HG02870 (cell line): ENCODE measurements at regions not wholly inside any gene's neighbourhood (a gene's known extent, or its start where the extent isn't known, plus 50 kb on each side); places are given as distances from the start of the nearest gene placed in this dataset.
"Not testable (repeated sequence)": the region's sequence is repeated elsewhere in the genome, so short reads cannot be mapped to it uniquely, and the experiment has no call there.

Experiments used
- ATAC-seq: cut with Tn5 transposase; IDR thresholded peaks from one replicate; pipeline ENCODE4 v1.9.1; 2021; ENCODE audit warnings: mild to moderate bottlenecking, moderate library complexity; ENCODE audit not compliant: unreplicated experiment

- ATAC-seq = no peak
Observed at GRCh38 chr13:33545492-33545891, 259.9 kb upstream of the STARD13 start.

GRCh38 chr13:33547035-33547434 lies 261.5 kb upstream of the STARD13 start:
- no peak for ATAC-seq

- no peak for ATAC-seq
Observed at GRCh38 chr13:33548069-33548468, 262.5 kb upstream of the STARD13 start.

GRCh38 chr13:33550276-33550675 lies 264.7 kb upstream of the STARD13 start:
- no peak for ATAC-seq

GRCh38 chr13:33550885-33551284 lies 265.3 kb upstream of the STARD13 start:
- ATAC-seq = peak; percentile 62

GRCh38 chr13:33554919-33555791 lies 262.8 kb upstream of the RFC3 start:
- ATAC-seq = peak; percentile 78

GRCh38 chr13:33556828-33557227 lies 261.1 kb upstream of the RFC3 start:
- ATAC-seq = no peak

- ATAC-seq = no peak
Observed at GRCh38 chr13:33560726-33561125, 257.2 kb upstream of the RFC3 start.

GRCh38 chr13:33561627-33562026 lies 256.3 kb upstream of the RFC3 start:
- no peak for ATAC-seq

GRCh38 chr13:33571618-33572017 lies 246.3 kb upstream of the RFC3 start:
- ATAC-seq = peak; percentile 94

- not testable (repeated sequence) for ATAC-seq
Observed at GRCh38 chr13:33572322-33572721, 245.6 kb upstream of the RFC3 start.

GRCh38 chr13:33575378-33575777 lies 242.6 kb upstream of the RFC3 start:
- ATAC-seq = no peak

- ATAC-seq = no peak
Observed at GRCh38 chr13:33577007-33577406, 240.9 kb upstream of the RFC3 start.

- no peak for ATAC-seq
Observed at GRCh38 chr13:33578786-33579185, 239.2 kb upstream of the RFC3 start.

GRCh38 chr13:33582121-33582520 lies 235.8 kb upstream of the RFC3 start:
- ATAC-seq = no peak

GRCh38 chr13:33583398-33583797 lies 234.6 kb upstream of the RFC3 start:
- no peak for ATAC-seq

- no peak for ATAC-seq
Observed at GRCh38 chr13:33590936-33591335, 227.0 kb upstream of the RFC3 start.

- no peak for ATAC-seq
Observed at GRCh38 chr13:33606692-33607091, 211.3 kb upstream of the RFC3 start.

- ATAC-seq = no peak
Observed at GRCh38 chr13:33610438-33611120, 207.4 kb upstream of the RFC3 start.

- no peak for ATAC-seq
Observed at GRCh38 chr13:33611121-33611805, 206.7 kb upstream of the RFC3 start.
